Amygdala (tissue), 56 donors: ENCODE measurements at regions not wholly inside any gene's neighbourhood (a gene's known extent, or its start where the extent isn't known, plus 50 kb on each side); places are given as distances from the start of the nearest gene placed in this dataset.

Experiments used
- DNase-seq, 56 donors: peaks; one replicate each; lab custom pipeline; 2025; lab: John Stamatoyannopoulos, UW

- no peak for DNase-seq
These were observed 233.5 kb downstream of the OMA1 start for GRCh38 chr1:58312971-58313563.

DNA sequence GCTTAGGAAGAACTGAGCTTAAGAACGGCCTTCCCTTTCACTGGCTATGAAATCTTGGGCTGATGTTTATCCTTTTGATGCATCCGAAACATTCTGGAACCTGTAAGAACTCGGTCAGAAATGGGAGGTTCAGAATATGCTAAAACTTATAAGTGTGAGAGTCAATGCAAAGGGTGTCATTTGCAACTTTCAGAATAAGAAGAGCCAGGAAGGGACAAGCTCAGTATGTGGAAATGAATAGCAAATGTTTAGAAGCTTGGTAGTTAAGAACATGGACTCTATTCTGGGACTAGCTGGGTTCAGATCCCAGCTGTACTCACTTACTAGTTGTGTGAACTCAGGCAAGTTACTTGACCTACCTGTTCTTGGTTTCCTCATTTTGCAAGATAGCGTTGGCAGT is 234.1 kb downstream of the OMA1 start:
- no peak for DNase-seq

- DNase-seq = no peak
These were observed 235.6 kb downstream of the OMA1 start for GRCh38 chr1:58310881-58311280.

DNA sequence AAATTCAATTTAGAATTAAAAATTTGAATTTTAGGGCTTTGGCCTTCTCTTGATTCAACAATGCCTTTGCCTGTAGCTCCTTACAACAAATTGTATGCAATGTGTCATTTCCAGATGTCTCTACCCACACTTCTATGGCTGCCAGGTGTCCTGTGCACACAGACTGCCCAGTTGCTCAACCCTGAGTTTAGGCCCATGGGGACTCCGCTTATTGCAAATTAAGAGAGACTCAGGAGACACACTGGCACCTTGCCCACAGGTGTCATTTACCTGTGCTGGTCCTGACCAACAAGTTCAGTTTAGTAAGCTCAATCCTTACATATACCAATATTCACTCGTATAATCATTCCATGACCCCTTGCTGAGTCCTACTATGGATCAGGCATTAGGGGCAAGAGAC is 236.1 kb downstream of the OMA1 start:
- no peak for DNase-seq

DNA sequence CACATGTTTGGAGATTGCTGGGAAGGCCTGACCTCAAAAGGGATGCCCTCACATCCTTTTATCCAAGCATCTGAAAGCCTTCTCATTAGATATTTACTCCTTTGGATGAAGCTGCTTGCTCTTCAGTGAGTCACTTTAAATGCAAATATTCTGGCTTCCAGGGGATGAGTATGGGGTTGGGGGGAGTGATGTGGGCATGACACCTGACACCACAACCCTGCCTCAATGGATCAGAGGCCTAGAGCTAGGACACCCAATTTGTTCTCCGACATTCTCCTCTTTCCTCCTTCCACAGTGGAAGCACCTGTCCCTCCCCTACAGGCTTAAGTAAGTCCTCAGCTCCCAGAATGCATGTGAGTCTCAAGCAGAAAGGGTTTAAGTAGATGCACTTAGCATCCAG is 238.3 kb downstream of the OMA1 start:
- DNase-seq = no peak

DNA sequence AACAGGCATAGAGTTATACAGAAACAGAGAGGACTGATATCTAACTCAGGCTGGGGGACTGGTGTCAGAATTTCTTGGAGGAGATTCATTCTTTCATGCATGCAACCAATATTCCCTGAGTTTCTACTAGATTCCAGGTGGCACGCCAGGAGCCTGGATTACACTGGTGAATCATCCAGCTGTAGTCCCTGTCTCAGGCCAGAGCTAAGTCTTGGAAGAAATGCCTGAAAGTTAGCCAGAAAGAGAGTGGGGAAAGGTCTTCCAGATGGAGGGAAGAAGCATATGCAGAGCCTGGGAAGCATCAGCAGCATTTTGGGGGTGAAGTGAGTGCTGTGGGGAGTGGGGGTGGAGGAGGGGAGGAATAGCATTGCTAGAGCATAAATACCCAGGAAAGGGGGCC is 239.1 kb downstream of the OMA1 start:
- DNase-seq = no peak

DNA sequence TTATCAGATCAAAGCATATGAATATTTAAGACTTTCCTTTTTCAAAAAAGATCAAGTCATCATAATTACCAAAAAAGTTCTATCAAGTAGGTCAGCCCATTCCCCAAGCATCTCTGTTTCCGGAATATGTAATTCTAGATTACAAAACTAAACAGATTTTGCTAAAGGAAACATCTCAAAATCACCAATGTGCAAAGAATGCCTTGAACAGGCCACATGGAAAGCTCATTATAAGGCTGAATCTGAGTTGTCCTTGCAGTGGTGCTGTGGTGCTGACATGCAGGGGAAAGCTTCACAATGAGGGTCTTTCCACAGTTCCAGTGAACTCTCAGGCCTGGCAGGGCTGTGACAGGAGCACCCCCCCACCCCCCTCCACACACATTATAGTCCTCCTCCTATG is 240.9 kb downstream of the OMA1 start:
- no peak for DNase-seq

DNA sequence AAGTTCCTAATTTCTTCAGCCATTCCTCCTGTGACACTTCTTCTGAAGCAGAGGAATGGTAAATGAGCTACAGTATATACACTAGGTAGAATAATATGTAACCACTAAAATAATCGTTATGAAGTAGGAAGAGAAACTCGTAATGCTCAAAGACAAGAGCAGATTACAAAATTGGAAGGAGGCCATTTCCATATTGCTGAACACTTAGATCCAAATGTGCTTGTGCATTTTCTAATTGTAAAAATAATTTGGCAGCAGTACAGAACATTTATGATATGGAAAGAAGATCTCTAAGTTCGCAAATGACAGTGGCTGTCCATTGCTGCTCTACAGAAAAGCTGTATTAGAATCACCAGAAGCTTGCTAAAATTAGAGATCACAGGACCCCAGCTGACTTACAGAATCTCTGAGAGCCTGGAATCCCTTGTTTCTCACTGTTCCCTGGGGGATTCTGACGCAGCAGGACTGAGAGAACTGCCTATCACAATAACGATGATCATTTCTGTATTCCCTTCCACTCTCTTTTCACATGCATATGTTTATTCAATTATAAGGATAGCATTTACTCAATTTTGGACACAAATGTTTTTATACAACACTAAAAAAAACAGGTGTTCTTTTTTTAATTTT is 242.1 kb downstream of the OMA1 start:
- DNase-seq = no peak

- DNase-seq = no peak
These were observed 242.7 kb downstream of the OMA1 start for GRCh38 chr1:58303841-58304240.

DNA sequence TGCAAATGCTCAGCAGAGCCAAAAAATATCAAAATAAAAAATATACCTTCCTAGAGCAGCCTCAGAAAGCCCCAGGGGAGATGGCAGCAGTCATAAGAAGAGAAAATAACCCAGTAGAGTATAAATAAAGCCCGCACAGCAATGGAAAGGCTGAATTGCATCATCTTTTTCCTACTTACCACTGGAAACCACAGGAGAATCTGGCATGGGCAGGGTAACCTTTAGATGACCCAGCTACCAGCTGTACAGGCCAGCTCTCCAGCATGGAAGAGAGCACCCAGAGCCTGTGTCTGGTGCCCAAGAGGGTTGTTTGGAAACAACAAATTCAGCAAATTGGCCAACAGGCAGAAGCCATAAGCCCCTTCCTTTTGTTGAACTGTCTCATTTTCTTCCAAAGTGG is 253.1 kb downstream of the OMA1 start:
- DNase-seq = no peak

DNA sequence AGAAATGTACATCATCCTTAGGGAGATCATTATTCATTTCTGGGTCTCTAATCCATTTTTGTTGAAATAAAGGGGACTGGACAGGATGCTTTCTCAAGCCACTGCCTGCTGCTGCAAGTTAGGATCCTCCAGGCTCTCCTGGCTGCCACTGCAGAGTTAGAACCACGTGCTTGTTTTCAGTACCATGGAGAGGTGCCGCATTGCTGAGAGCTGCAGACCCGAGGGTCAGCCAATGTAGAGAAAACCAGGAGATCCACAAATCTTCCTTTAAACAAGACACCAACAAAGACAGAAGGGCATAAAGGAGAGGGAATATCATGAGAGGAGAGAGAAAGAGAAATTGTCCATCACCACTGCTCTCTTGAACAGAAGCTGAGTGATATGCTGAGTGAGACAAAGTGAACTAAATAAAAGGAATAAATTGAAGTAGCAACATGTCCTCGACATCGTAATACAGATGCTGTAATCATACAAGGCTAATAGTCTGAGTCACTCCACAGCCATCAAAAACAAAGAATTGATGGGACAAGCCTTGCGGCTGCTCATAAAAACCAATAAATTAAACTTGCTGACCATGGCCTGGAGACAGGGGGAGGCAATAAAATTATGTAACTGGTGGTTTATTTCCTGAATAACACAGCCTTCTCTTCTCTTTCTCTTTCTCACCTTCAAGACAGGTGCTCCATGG is 255.7 kb downstream of the OMA1 start:
- DNase-seq = peak in 1 of 56 donors; percentile 9

DNA sequence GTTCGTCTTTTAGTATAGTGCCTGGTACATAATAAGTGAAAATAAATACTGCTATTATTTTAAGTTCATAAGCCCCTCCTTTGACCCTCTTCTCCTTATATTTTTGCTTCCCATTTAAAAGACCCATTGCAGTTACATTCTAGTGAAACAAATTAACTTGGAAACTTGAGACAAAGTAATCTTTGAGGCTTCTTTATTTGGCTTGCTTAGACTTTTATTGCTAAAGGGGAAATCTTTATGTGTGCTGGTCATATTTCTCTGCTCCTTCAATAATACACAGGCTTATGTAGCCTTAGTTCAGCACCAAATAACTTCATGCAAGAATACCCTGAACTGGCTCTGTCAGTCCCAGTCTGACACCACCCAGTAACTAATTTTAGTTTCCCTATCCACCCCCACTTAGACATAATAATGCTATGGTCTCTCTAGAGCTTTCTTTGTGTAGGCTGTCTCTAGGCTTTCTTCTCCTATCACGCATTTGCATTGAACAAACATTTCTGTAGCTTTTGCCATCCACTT is 257.8 kb downstream of the OMA1 start:
- no peak for DNase-seq

GRCh38 chr1:58287894-58288623 is 258.5 kb downstream of the OMA1 start:
- DNase-seq = no peak

DNA sequence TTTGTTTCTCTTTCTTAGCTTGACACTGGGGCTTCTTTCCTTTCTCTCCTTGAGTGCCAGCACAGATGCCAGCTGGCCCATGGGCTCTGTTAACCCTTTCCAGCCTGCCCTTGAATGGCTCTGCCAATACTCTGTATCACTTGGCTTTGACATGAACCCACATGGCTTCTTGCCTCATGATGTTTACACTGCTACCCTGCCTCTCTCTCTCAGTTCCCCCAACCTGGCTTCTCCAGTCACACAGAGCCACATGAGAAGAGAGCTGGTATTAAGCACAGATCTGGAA is 262.4 kb downstream of the OMA1 start:
- no peak for DNase-seq

DNA sequence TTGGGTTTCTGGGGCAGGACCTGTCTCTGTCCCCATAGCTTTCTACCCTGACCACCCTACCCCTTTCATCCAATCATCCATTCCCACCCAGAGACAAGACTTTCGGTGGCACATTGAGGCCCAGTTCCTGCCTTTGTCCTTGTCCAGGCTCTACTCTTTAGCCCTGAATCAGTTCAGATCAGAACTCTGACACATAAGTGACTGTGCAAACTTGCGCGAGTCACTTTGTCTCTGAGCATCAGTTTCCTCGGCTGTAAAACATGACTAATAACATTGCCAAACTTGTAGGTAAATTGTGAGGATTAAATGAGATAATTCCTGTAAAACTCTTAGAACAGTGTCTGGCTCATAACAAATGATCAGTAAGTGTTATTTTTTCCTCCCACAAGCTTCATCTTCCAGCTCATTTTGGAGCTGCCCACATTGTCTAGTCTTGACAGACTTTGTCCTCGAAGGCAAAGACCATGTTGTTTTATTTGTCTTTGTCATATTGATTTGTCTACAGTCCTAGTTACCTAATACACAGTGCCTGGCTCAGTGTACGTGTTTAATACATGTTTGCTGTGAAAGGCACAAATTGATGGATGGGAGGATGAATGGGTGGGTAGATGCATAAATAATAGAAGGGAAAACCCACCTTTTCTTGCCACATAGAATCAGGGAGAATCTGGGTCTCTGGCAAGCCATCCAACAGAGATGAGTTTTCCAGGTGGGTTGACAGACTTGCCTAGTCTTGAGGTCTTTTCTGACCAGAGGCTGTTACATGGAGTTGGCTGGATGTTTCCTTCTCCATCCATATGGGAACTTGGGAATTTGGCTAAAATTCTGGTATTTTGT is 262.9 kb downstream of the OMA1 start:
- DNase-seq = peak in 3 of 56 donors; percentile 3 to 13 (median 11)

GRCh38 chr1:58282623-58283387 is 263.7 kb downstream of the OMA1 start:
- DNase-seq = peak in 7 of 56 donors; percentile 2 to 38 (median 15)

DNA sequence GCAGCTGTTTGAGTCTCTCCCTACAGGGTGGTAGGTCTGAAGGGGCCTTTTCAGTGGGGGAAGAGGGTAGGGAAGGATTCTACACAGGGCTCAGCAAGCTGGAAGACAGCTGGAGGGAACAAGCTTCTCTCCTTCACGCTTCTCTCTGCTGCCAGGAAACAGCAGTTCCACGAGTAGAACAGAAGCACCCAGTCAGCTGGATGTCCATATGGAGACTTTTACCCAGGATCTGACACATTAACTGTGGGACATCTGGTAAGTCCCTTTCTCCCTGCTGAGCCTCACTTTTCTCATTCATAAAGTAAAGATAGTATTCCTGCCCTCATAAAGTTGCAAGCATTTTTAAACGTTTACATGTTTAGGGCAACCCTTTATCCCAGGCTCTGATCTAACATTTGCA is 280.3 kb downstream of the OMA1 start:
- DNase-seq = no peak

- no peak for DNase-seq
These were observed 282.1 kb downstream of the OMA1 start for GRCh38 chr1:58264462-58264861.

DNA sequence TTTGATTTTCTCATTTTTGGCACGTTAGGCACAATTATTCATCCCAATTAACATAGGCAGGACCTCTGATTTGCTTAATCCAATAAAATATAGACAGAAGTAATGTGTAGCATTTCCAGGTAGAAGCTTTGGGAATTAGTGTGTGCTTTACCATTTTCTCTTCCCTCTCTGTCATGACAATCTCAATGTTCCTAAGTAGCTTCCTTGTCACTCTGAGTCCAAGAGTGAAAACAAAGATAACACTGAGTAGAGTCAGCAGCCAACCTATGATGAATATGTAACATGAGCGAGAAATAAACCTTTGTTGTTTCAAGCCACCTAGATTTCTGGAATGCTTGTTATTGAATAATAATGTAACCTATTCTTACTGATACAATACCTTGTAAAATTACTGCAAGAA is 283.8 kb downstream of the OMA1 start:
- DNase-seq = no peak

- no peak for DNase-seq
These were observed 288.4 kb downstream of the OMA1 start for GRCh38 chr1:58258082-58258481.
